Fibroblast of lung (primary cell): ENCODE measurements at regions not wholly inside any gene's neighbourhood (a gene's known extent, or its start where the extent isn't known, plus 50 kb on each side); places are given as distances from the start of the nearest gene placed in this dataset.

Experiments used
- DNase-seq, 2 donors: peaks; one replicate each; pipeline versions ENCODE4 v3.0.0 to v3.0.0-alpha.2; 2010; ENCODE audit warnings: low read depth in 2 of 2
- H2AFZ ChIP-seq: 2 replicates; pipeline ENCODE4 v1.5.1; 2012; ENCODE audit warnings: low read length, control low read depth, inconsistent platforms
- H3K27ac ChIP-seq: 2 replicates; pipeline ENCODE4 v1.5.1; 2011; ENCODE audit warnings: low read length, control low read depth; ENCODE audit not compliant: insufficient read depth
- H3K27me3 ChIP-seq: 2 replicates; pipeline ENCODE4 v1.5.1; 2011; ENCODE audit warnings: mild to moderate bottlenecking, low read length; ENCODE audit not compliant: control insufficient read depth, insufficient read depth
- H3K36me3 ChIP-seq: 2 replicates; pipeline ENCODE4 v1.5.1; 2011; ENCODE audit warnings: low read length; ENCODE audit not compliant: control insufficient read depth, insufficient read depth
- H3K4me1 ChIP-seq: 2 replicates; pipeline ENCODE4 v1.5.1; 2011; ENCODE audit warnings: low read length; ENCODE audit not compliant: control insufficient read depth, insufficient read depth; ENCODE audit errors: extremely low read depth
- H3K4me2 ChIP-seq: 2 replicates; pipeline ENCODE4 v1.5.1; 2011; ENCODE audit warnings: low read length, control low read depth; ENCODE audit not compliant: insufficient read depth; ENCODE audit errors: extremely low read depth
- H3K4me3 ChIP-seq, 4 experiments: fragments of 200-600 bp in 1 of 4; sonication (generic) in 1 of 4; replicated peaks in 1 of 4; 2 replicates each; pipeline ENCODE4 v1.5.1; 2011 to 2016; ENCODE audit warnings: low read length in 4 of 4, low read depth in 3 of 4, mild to moderate bottlenecking in 3 of 4, control low read depth in 2 of 4, inconsistent platforms in 1 of 4, mixed read lengths in 1 of 4; ENCODE audit not compliant: insufficient read depth in 1 of 4; ENCODE audit errors: control extremely low read depth in 1 of 4
- H3K79me2 ChIP-seq: 2 replicates; pipeline ENCODE4 v1.5.1; 2012; ENCODE audit warnings: mild to moderate bottlenecking, low read length, inconsistent platforms; ENCODE audit not compliant: control insufficient read depth, insufficient read depth
- H3K9ac ChIP-seq: 2 replicates; pipeline ENCODE4 v1.5.1; 2011; ENCODE audit warnings: mild to moderate bottlenecking, low read length, control low read depth; ENCODE audit not compliant: insufficient read depth
- H3K9me3 ChIP-seq: 2 replicates; pipeline ENCODE4 v1.5.1; 2012; ENCODE audit warnings: low read depth, low read length; ENCODE audit not compliant: control insufficient read depth, insufficient read depth
- H4K20me1 ChIP-seq: 2 replicates; pipeline ENCODE4 v1.5.1; 2011; ENCODE audit warnings: low read length; ENCODE audit not compliant: control insufficient read depth, insufficient read depth; ENCODE audit errors: extremely low read depth
- EZH2 ChIP-seq: IDR thresholded peaks from 2 replicates; pipeline ENCODE4 v1.5.1; 2012; ENCODE audit warnings: low read length, control low read depth, mild to moderate bottlenecking; ENCODE audit errors: missing control alignments
- TF ChIP-seq, protein P1 (sequence below), 2 donors: IDR thresholded peaks in 1 of 2; conservative IDR thresholded peaks in 1 of 2; 1 replicate in 1 of 2; 2 replicates in 1 of 2; pipeline ENCODE4 v1.5.1; 2011 to 2012; ENCODE audit warnings: low read length in 2 of 2, control low read depth in 1 of 2, inconsistent platforms in 1 of 2, low read depth in 1 of 2, mild to moderate bottlenecking in 1 of 2

- Histone ChIP-seq H3K27me3 (no peaks in the 10 kb centered on the region), H2AFZ (no peak overlapping the region), H3K4me2 (no peak overlapping the region), H3K36me3 (no peaks in the 10 kb centered on the region), H3K79me2 (no peaks in the 10 kb centered on the region), H3K27ac (no peak overlapping the region), H3K4me1 (no peaks in the 10 kb centered on the region), H3K9ac (no peak overlapping the region), H3K4me3 (no peak overlapping the region), H3K9me3 (no peaks in the 10 kb centered on the region), H4K20me1 (no peaks in the 10 kb centered on the region)
- TF ChIP-seq, protein P1, sequence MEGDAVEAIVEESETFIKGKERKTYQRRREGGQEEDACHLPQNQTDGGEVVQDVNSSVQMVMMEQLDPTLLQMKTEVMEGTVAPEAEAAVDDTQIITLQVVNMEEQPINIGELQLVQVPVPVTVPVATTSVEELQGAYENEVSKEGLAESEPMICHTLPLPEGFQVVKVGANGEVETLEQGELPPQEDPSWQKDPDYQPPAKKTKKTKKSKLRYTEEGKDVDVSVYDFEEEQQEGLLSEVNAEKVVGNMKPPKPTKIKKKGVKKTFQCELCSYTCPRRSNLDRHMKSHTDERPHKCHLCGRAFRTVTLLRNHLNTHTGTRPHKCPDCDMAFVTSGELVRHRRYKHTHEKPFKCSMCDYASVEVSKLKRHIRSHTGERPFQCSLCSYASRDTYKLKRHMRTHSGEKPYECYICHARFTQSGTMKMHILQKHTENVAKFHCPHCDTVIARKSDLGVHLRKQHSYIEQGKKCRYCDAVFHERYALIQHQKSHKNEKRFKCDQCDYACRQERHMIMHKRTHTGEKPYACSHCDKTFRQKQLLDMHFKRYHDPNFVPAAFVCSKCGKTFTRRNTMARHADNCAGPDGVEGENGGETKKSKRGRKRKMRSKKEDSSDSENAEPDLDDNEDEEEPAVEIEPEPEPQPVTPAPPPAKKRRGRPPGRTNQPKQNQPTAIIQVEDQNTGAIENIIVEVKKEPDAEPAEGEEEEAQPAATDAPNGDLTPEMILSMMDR (conservative IDR thresholded peaks at IDR 0.05 in 1 of 2, IDR thresholded peaks at IDR 0.05 in 1 of 2; ENCODE audit: low read depth in 1 of 2, low read length in 2 of 2) = no peak
- TF ChIP-seq EZH2 = no peak
- DNase-seq = peak in 1 of 2 donors; percentile 53
These were observed 206.3 kb downstream of the SIPA1L2 start for GRCh38 chr1:232423591-232423990.

DNA sequence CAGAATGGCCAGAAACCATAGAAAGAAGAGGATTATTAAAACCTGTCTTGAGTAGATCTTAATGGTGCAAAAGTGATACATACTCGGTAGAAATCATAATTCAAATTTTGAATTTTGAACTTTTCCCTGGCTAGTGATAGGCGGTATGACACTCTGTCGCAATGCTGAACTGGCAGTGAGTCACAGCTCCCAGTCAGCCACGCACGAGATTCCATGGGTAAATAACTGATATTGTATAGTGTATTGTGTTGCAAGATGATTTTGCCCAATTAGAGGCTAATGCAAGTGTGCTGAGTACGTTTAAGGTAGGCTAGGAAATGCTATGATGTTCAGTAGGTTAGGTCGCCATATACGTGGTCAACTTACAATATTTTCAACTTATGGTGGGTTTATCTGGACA, 207.0 kb downstream of the SIPA1L2 start:
- H3K36me3 ChIP-seq = no peaks in the 10 kb centered on the region
- H4K20me1 ChIP-seq = no peaks in the 10 kb centered on the region

DNA sequence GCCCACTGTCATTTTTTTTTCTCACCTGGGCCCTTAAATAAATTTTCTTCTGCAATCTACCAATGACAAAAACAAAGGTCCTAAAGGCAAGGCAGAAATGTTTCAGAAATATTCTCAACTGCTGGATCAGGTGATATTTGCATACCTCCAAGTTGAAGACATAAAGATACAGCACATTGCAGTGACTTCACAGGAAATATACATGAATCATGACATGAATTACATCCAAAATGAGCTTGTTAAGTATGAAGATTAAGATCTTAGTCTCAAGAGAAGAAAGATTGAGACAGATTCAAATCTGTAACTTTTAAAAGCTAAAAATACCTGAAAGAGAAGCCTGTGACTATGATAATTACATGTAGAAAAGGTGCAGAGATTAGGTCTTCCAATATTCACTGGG, 207.8 kb downstream of the SIPA1L2 start:
- no peaks in the 10 kb centered on the region for H4K20me1 ChIP-seq
- H2AFZ ChIP-seq = no peak overlapping the region
- H3K4me2 ChIP-seq = no peak overlapping the region
- peak in 1 of 2 donors; percentile 55 for DNase-seq
- H3K4me1 ChIP-seq = no peaks in the 10 kb centered on the region
- H3K9me3 ChIP-seq = no peaks in the 10 kb centered on the region
- no peak overlapping the region for H3K27ac ChIP-seq
- H3K36me3 ChIP-seq = no peaks in the 10 kb centered on the region
- no peaks in the 10 kb centered on the region for H3K27me3 ChIP-seq
- TF ChIP-seq, protein P1 (conservative IDR thresholded peaks at IDR 0.05 in 1 of 2, IDR thresholded peaks at IDR 0.05 in 1 of 2; ENCODE audit: low read depth in 1 of 2, low read length in 2 of 2) = no peak
- TF ChIP-seq EZH2 = no peak
- no peak overlapping the region for H3K9ac ChIP-seq
- H3K79me2 ChIP-seq = no peaks in the 10 kb centered on the region
- H3K4me3 ChIP-seq = no peak overlapping the region

More for the DNA sequence above, 207.0 kb downstream of the SIPA1L2 start:
- Histone ChIP-seq H3K4me3 (no peak overlapping the region), H3K9me3 (no peaks in the 10 kb centered on the region), H3K4me1 (no peaks in the 10 kb centered on the region), H3K9ac (no peak overlapping the region), H2AFZ (no peak overlapping the region), H3K79me2 (no peaks in the 10 kb centered on the region), H3K4me2 (no peak overlapping the region), H3K27me3 (no peaks in the 10 kb centered on the region), H3K27ac (no peak overlapping the region)
- peak in 1 of 2 donors; percentile 56 for DNase-seq
- TF ChIP-seq, protein P1 (conservative IDR thresholded peaks at IDR 0.05 in 1 of 2, IDR thresholded peaks at IDR 0.05 in 1 of 2; ENCODE audit: low read depth in 1 of 2, low read length in 2 of 2) = no peak
- TF ChIP-seq EZH2 = no peak
